Tibial artery (tissue), 4 donors: ENCODE measurements at regions not wholly inside any gene's neighbourhood (a gene's known extent, or its start where the extent isn't known, plus 50 kb on each side); places are given as distances from the start of the nearest gene placed in this dataset.

Source experiments
- DNase-seq, 2 donors: peaks; one replicate each; pipeline ENCODE4 v3.0.0-alpha.2; 2019
- H3K27ac ChIP-seq, 2 donors: fragments of 200-600 bp; sonication (generic) in 1 of 2; 1 replicate in 1 of 2; 2 replicates in 1 of 2; pipeline ENCODE4 v1.5.1; 2018 to 2019; ENCODE audit warnings: mild to moderate bottlenecking in 1 of 2
- H3K27me3 ChIP-seq, 2 donors: fragments of 200-600 bp; sonication (generic) in 1 of 2; one replicate each; pipeline versions ENCODE4 v1.5.1 to v1.6.0; 2016 to 2019
- H3K36me3 ChIP-seq, 3 donors: fragments of 200-600 bp; sonication (generic) in 2 of 3; one replicate each; pipeline ENCODE4 v1.5.1; 2016 to 2019; ENCODE audit warnings: mild to moderate bottlenecking in 2 of 3
- H3K4me1 ChIP-seq, 4 donors: fragments of 200-600 bp; sonication (generic) in 2 of 4; 1 replicate in 3 of 4; 2 replicates in 1 of 4; pipeline ENCODE4 v1.5.1; 2016 to 2019
- H3K4me3 ChIP-seq, 2 donors: fragments of 200-600 bp; sonication (generic) in 1 of 2; 1 replicate in 1 of 2; 2 replicates in 1 of 2; pipeline ENCODE4 v1.5.1; 2018 to 2019; ENCODE audit warnings: mild to moderate bottlenecking in 2 of 2
- H3K9me3 ChIP-seq, 3 donors: fragments of 200-600 bp; sonication (generic) in 1 of 3; one replicate each; pipeline ENCODE4 v1.5.1; 2016 to 2019
- CTCF ChIP-seq, 2 experiments: fragments of 200-600 bp in 1 of 2; fragments of 450-650 bp in 1 of 2; IDR thresholded peaks; one replicate each; pipeline ENCODE4 v1.5.1; 2017 to 2019; ENCODE audit warnings: antibody characterized with exemption in 2 of 2, mild to moderate bottlenecking in 1 of 2, moderate library complexity in 1 of 2
- intact Hi-C: fragments of 100-400 bp; cut with DNase I; formaldehyde crosslinking; loops from one replicate; pipeline ENCODE4 v1.15.0; 2023; ENCODE audit warnings: low total_unique reads

- Histone ChIP-seq H3K9me3 (no peaks in the 10 kb centered on the region), H3K27me3 (no peaks in the 10 kb centered on the region), H3K36me3 (no peaks in the 10 kb centered on the region), H3K4me1 (no peaks in the 10 kb centered on the region), H3K27ac (no peak overlapping the region), H3K4me3 (no peak overlapping the region)
- DNase-seq, result no peak
- no peak for TF ChIP-seq CTCF (IDR thresholded peaks at IDR 0.05)
- intact Hi-C loops, result no loop called here
These were observed 62.2 kb upstream of the TNFRSF21 start for GRCh38 chr6:47371870-47372255.

- intact Hi-C loops, result no loop called here
- Histone ChIP-seq H3K36me3 (no peaks in the 10 kb centered on the region), H3K4me1 (no peaks in the 10 kb centered on the region), H3K27me3 (no peaks in the 10 kb centered on the region), H3K9me3 (no peaks in the 10 kb centered on the region), H3K27ac (no peak overlapping the region), H3K4me3 (no peak overlapping the region)
- no peak for DNase-seq
- TF ChIP-seq CTCF (IDR thresholded peaks at IDR 0.05), result no peak
These were observed 62.6 kb upstream of the TNFRSF21 start for GRCh38 chr6:47372318-47372717.

GRCh38 chr6:47375426-47375825, 65.7 kb upstream of the TNFRSF21 start:
- Histone ChIP-seq H3K9me3 (no peaks in the 10 kb centered on the region), H3K4me1 (no peaks in the 10 kb centered on the region), H3K27ac (no peak overlapping the region), H3K4me3 (no peak overlapping the region), H3K27me3 (no peaks in the 10 kb centered on the region), H3K36me3 (no peaks in the 10 kb centered on the region)
- no peak for TF ChIP-seq CTCF (IDR thresholded peaks at IDR 0.05)
- intact Hi-C loops, result no loop called here
- DNase-seq, result no peak

- intact Hi-C loops, result no loop called here
- Histone ChIP-seq H3K27me3 (no peaks in the 10 kb centered on the region), H3K27ac (no peak overlapping the region), H3K9me3 (no peaks in the 10 kb centered on the region), H3K36me3 (no peaks in the 10 kb centered on the region), H3K4me1 (no peaks in the 10 kb centered on the region), H3K4me3 (no peak overlapping the region)
- no peak for DNase-seq
- no peak for TF ChIP-seq CTCF (IDR thresholded peaks at IDR 0.05)
These were observed 67.2 kb upstream of the TNFRSF21 start for GRCh38 chr6:47376930-47377329.

- no peak overlapping the region for H3K27ac ChIP-seq
- H3K4me1 ChIP-seq, result no peaks in the 10 kb centered on the region
- intact Hi-C loops, result no loop called here
- H3K27me3 ChIP-seq, result no peaks in the 10 kb centered on the region
- no peak for TF ChIP-seq CTCF (IDR thresholded peaks at IDR 0.05)
- H3K9me3 ChIP-seq, result no peaks in the 10 kb centered on the region
- H3K36me3 ChIP-seq, result no peaks in the 10 kb centered on the region
- H3K4me3 ChIP-seq, result no peak overlapping the region
- no peak for DNase-seq
These were observed 68.3 kb upstream of the TNFRSF21 start for GRCh38 chr6:47377971-47378370.

- Histone ChIP-seq H3K9me3 (no peaks in the 10 kb centered on the region), H3K36me3 (no peaks in the 10 kb centered on the region), H3K4me3 (no peak overlapping the region), H3K27me3 (no peaks in the 10 kb centered on the region), H3K27ac (no peak overlapping the region), H3K4me1 (no peaks in the 10 kb centered on the region)
- no peak for TF ChIP-seq CTCF (IDR thresholded peaks at IDR 0.05)
- DNase-seq, result no peak
- intact Hi-C loops, result no loop called here
These were observed 69.6 kb upstream of the TNFRSF21 start for GRCh38 chr6:47379328-47379727.
